22Rv1 (cell line): ENCODE measurements at regions not wholly inside any gene's neighbourhood (a gene's known extent, or its start where the extent isn't known, plus 50 kb on each side); places are given as distances from the start of the nearest gene placed in this dataset.

Experiments used
- H3K27ac ChIP-seq: fragments of 450-650 bp; 2 replicates; pipeline ENCODE4 v1.5.1; 2017
- ZFX ChIP-seq: fragments of 450-650 bp; IDR thresholded peaks from 2 replicates; pipeline ENCODE4 v1.6.1; 2017; ENCODE audit warnings: antibody characterized with exemption, borderline replicate concordance
- TF ChIP-seq, protein P1 (sequence below): fragments of 450-650 bp; IDR thresholded peaks from 2 replicates; pipeline ENCODE4 v1.5.1; 2017; ENCODE audit warnings: mild to moderate bottlenecking

DNA sequence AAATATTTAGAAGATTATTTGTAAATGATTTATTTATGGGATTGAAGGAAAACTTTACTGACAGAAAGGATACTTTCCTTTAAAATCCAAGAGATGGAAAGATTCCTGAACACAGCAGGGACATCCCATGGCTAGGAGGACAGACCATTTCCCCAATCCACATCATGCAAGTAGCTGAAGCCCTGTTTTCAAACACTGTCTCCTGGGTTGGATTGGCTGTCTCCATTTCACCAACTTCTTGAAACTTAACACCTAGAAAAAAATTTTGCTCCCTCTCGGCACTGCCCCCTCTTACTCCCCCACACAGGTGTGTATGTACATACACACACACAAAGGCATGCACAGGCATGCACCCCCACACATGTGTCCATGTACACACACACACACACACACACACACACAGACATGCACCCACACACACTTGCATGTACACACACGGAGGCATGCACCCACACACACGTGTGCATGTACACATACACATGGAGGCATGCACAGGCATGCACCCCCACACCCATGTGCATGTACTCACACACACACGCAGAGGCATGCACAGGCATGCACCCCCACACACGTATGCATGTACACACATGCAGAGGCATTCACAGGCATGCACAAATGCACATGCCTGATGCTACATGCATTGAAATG lies 320.0 kb downstream of the CHRM3 start:
- no peak overlapping the region for H3K27ac ChIP-seq
- TF ChIP-seq, protein P1, sequence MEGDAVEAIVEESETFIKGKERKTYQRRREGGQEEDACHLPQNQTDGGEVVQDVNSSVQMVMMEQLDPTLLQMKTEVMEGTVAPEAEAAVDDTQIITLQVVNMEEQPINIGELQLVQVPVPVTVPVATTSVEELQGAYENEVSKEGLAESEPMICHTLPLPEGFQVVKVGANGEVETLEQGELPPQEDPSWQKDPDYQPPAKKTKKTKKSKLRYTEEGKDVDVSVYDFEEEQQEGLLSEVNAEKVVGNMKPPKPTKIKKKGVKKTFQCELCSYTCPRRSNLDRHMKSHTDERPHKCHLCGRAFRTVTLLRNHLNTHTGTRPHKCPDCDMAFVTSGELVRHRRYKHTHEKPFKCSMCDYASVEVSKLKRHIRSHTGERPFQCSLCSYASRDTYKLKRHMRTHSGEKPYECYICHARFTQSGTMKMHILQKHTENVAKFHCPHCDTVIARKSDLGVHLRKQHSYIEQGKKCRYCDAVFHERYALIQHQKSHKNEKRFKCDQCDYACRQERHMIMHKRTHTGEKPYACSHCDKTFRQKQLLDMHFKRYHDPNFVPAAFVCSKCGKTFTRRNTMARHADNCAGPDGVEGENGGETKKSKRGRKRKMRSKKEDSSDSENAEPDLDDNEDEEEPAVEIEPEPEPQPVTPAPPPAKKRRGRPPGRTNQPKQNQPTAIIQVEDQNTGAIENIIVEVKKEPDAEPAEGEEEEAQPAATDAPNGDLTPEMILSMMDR, result no peak
- TF ChIP-seq ZFX, result no peak

DNA sequence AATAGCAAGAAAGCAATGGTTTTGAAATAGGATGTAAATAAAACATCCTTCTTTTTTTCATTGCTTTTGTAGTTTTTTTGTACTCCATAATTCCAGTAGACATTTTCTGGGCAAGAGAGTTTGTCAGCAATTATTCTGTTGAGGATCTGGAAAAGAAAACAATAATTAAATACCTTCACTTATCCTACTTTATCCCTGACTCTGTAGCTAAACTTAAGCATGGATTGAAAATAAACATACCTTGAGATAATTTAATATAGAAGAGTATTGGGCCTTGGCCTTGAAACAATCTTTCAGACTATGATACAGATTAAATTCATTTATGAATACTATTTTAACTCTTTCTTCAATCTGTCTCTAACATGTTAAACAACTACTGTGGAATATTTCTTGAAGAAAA lies 321.2 kb downstream of the CHRM3 start:
- no peak overlapping the region for H3K27ac ChIP-seq
- TF ChIP-seq ZFX, result no peak
- TF ChIP-seq, protein P1, result no peak

DNA sequence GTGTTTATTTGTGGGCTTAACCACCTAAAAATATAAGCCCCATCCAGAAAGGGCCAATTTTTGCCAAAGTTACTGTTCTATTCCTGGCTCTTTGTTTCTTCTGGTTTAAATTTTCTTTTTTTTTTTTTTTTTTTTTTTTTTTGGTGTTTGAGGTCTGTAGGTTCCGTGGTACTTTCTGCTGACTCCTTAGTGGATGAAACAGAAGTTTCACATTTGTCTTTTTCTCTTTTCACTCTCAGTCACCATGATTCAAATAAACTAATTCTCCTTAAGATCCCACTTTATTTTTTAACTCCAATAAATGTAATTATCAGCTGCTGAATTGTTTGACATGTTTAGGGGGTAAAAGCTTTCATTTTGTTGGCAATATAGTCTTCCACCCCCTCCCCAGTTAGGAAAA lies 322.3 kb downstream of the CHRM3 start:
- no peak overlapping the region for H3K27ac ChIP-seq
- TF ChIP-seq, protein P1, result no peak
- TF ChIP-seq ZFX, result no peak

DNA sequence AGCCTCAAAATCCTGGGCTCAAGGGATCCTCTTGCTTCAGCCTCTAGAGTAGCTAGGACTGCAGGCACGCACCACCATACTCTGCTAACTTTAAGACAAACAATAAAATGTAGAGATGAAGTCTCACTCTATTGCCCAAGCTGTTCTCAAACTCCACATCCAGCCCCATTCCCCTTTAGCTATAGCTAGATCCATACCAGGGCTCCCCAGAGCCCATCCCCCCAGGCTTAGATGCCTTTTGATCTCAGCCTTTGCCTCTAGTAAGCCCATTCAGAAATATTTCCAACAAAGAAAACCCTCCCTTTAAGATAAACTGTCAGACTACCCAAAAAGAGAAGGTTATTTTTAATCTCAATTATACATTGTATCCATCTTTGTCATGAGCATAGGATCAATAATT lies 325.4 kb downstream of the CHRM3 start:
- H3K27ac ChIP-seq, result no peak overlapping the region
- no peak for TF ChIP-seq ZFX
- TF ChIP-seq, protein P1, result no peak

DNA sequence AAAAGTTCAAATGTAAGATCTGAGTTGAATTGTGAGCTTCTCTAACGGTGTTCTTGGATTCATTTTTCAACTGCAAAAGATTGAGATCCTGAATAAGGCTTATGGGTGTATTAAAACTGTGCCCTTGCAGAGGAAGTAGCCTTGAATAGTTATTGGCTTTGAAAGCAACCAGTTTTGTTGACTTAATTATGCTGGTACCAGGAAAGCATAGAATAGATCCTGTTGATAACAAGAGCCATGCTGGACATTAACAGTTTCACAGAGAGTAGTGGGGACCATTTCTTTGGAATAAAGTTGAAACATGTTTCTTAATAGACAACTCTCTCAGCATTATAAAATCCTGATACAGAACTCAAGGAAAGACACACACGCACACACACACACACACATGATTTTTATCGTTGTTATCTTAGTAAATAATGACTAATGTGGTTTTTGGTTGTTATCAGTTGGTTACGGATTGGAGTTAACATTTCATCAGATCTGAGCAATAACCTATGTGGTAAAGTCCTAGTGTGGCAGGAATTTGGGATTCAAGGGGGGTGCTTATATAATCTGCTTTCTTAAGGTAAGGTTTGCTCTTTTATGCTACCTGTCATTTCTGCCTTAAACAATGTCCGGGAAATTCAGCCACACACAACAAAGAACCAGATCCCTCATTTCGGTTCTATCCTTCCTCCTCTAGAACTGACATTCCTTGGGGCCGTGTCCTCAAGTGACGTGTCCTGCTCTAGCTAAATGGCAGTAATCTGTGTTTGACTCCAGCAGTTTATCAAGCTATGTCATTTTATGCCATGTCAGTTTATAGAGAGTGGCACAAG lies 330.9 kb downstream of the CHRM3 start:
- peak overlapping the region; percentile 51 for H3K27ac ChIP-seq
- TF ChIP-seq, protein P1, result no peak
- TF ChIP-seq ZFX, result no peak

DNA sequence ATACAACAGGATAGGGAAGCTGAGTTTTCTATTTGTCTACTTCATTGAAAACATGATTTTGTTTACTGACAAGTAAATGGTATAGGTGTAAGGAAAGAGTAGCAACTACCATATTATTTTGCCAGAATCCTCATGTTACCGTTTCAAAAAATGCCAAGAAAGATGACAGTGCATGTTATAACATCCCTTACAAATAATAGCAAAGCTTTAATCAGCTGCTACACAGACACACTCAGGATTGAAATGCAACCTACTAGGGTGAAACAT lies 331.5 kb downstream of the CHRM3 start:
- no peak for TF ChIP-seq ZFX
- TF ChIP-seq, protein P1, result no peak
- H3K27ac ChIP-seq, result peak overlapping the region; percentile 51

DNA sequence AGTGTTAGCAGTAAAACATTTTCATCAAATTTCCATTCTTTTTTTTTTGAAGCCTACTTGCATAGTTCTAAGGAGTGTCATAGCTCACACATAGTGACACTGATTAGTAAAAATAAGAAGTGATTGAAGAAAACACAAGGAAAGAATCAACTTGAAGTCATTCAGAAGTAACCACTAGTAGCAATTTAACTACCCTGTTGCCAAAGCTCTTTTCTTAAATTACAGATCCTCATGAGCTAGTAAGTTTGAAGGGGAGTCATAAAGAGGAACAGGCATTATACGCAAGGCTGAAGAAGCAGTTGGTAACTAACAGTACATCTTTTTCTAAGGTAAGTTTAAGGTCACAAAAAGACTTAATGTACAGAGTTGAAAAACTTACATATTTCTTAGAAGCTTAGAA lies 332.2 kb downstream of the CHRM3 start:
- no peak overlapping the region for H3K27ac ChIP-seq
- TF ChIP-seq, protein P1, result no peak
- no peak for TF ChIP-seq ZFX
